MV-4-11 (cell line): ENCODE measurements at regions not wholly inside any gene's neighbourhood (a gene's known extent, or its start where the extent isn't known, plus 50 kb on each side); places are given as distances from the start of the nearest gene placed in this dataset.
"Not testable (repeated sequence)": the region's sequence is repeated elsewhere in the genome, so short reads cannot be mapped to it uniquely, and the experiment has no call there.

Experiments used
- DNase-seq: peaks from one replicate; lab custom pipeline; 2025; lab: John Stamatoyannopoulos, UW

GRCh38 chr2:183614799-183615435 is 490.7 kb downstream of the NUP35 start:
- no peak for DNase-seq

GRCh38 chr2:183623227-183623626 is 499.0 kb downstream of the NUP35 start:
- DNase-seq, result no peak

GRCh38 chr2:183630964-183631363 is 506.7 kb downstream of the NUP35 start:
- no peak for DNase-seq

GRCh38 chr2:183656121-183656520 is 531.9 kb downstream of the NUP35 start:
- no peak for DNase-seq

GRCh38 chr2:183665425-183665824 is 541.2 kb downstream of the NUP35 start:
- DNase-seq, result no peak

- DNase-seq, result peak; percentile 12
Measured at GRCh38 chr2:183666031-183666430, 541.8 kb downstream of the NUP35 start.

- DNase-seq, result no peak
Measured at GRCh38 chr2:183671233-183671632, 547.0 kb downstream of the NUP35 start.

- no peak for DNase-seq
Measured at GRCh38 chr2:183678908-183679307, 554.7 kb downstream of the NUP35 start.

- DNase-seq, result no peak
Measured at GRCh38 chr2:183680573-183680972, 556.3 kb downstream of the NUP35 start.

GRCh38 chr2:183684686-183685085 is 560.4 kb downstream of the NUP35 start:
- DNase-seq, result no peak

GRCh38 chr2:183696028-183696427 is 571.8 kb downstream of the NUP35 start:
- no peak for DNase-seq

- no peak for DNase-seq
Measured at GRCh38 chr2:183709829-183710228, 585.6 kb downstream of the NUP35 start.

GRCh38 chr2:183718246-183718645 is 594.0 kb downstream of the NUP35 start:
- no peak for DNase-seq

- DNase-seq, result no peak
Measured at GRCh38 chr2:183723278-183723677, 599.0 kb downstream of the NUP35 start.

- DNase-seq, result no peak
Measured at GRCh38 chr2:183729380-183729779, 605.1 kb downstream of the NUP35 start.

GRCh38 chr2:183740241-183740640 is 616.0 kb downstream of the NUP35 start:
- no peak for DNase-seq

GRCh38 chr2:183752571-183752970 is 628.3 kb downstream of the NUP35 start:
- no peak for DNase-seq

- no peak for DNase-seq
Measured at GRCh38 chr2:183759033-183759432, 634.8 kb downstream of the NUP35 start.

GRCh38 chr2:183773775-183774174 is 649.5 kb downstream of the NUP35 start:
- DNase-seq, result no peak

- no peak for DNase-seq
Measured at GRCh38 chr2:183780072-183780471, 655.8 kb downstream of the NUP35 start.

GRCh38 chr2:183782436-183782835 is 658.2 kb downstream of the NUP35 start:
- DNase-seq, result no peak

- DNase-seq, result not testable (repeated sequence)
Measured at GRCh38 chr2:183788796-183789195, 664.6 kb downstream of the NUP35 start.

- DNase-seq, result not testable (repeated sequence)
Measured at GRCh38 chr2:183792165-183792924, 668.1 kb downstream of the NUP35 start.

GRCh38 chr2:183798535-183798934 is 674.3 kb downstream of the NUP35 start:
- DNase-seq, result no peak
